ENCODE measurements at regions not wholly inside any gene's neighbourhood (a gene's known extent, or its start where the extent isn't known, plus 50 kb on each side); places are given as distances from the start of the nearest gene placed in this dataset.

GRCh38 chr12:59085690-59086089 is 165.4 kb upstream of the LRIG3 start:
- Mint-ChIP-seq H3K27ac (no peak overlapping the region), H3K4me1 (no peaks in the 10 kb centered on the region), H3K4me3 (no peak overlapping the region), H3K27me3 (ENCODE audit: low read depth in 3 of 3) (peaks cover 0 to 3% (median 2%) of the 10 kb centered on the region in 3 donors), H3K36me3 (no peaks in the 10 kb centered on the region), H3K9me3 (peaks cover 2 to 22% (median 6%) of the 10 kb centered on the region in 6 donors)
- DNase-seq, result no peak

GRCh38 chr12:59084511-59085375 is 164.4 kb upstream of the LRIG3 start:
- peaks cover 2 to 19% (median 5%) of the 10 kb centered on the region in 6 donors for H3K9me3 Mint-ChIP-seq
- no peaks in the 10 kb centered on the region for H3K4me1 Mint-ChIP-seq

GRCh38 chr12:59082952-59083351 is 162.6 kb upstream of the LRIG3 start:
- DNase-seq, result no peak
- no peak overlapping the region for H3K27ac Mint-ChIP-seq
- no peaks in the 10 kb centered on the region for H3K4me1 Mint-ChIP-seq
- peaks cover 0 to 2% (median 1%) of the 10 kb centered on the region in 3 donors for H3K27me3 Mint-ChIP-seq (ENCODE audit: low read depth in 3 of 3)
- no peaks in the 10 kb centered on the region for H3K36me3 Mint-ChIP-seq
- H3K4me3 Mint-ChIP-seq, result no peak overlapping the region
- H3K9me3 Mint-ChIP-seq, result peaks cover 3 to 24% (median 8%) of the 10 kb centered on the region in 6 donors

More at GRCh38 chr12:59084511-59085375, 164.4 kb upstream of the LRIG3 start:
- Mint-ChIP-seq H3K4me3 (no peak overlapping the region), H3K36me3 (no peaks in the 10 kb centered on the region), H3K27ac (no peak overlapping the region), H3K27me3 (ENCODE audit: low read depth in 3 of 3) (peaks cover 0 to 2% (median 1%) of the 10 kb centered on the region in 3 donors)
- DNase-seq, result no peak

GRCh38 chr12:59080101-59080500 is 159.8 kb upstream of the LRIG3 start:
- H3K27me3 Mint-ChIP-seq (ENCODE audit: low read depth in 3 of 3), result peaks cover 1 to 4% (median 2%) of the 10 kb centered on the region in 3 donors
- peaks cover 0 to 23% (median 8%) of the 10 kb centered on the region in 6 donors for H3K9me3 Mint-ChIP-seq
- no peaks in the 10 kb centered on the region for H3K36me3 Mint-ChIP-seq
- H3K27ac Mint-ChIP-seq, result no peak overlapping the region
- no peaks in the 10 kb centered on the region for H3K4me1 Mint-ChIP-seq
- H3K4me3 Mint-ChIP-seq, result no peak overlapping the region
- no peak for DNase-seq

- no peak for DNase-seq
- peaks cover 0 to 23% (median 9%) of the 10 kb centered on the region in 6 donors for H3K9me3 Mint-ChIP-seq
- peaks cover 1 to 4% (median 2%) of the 10 kb centered on the region in 3 donors for H3K27me3 Mint-ChIP-seq (ENCODE audit: low read depth in 3 of 3)
- no peak overlapping the region for H3K4me3 Mint-ChIP-seq
- no peaks in the 10 kb centered on the region for H3K36me3 Mint-ChIP-seq
- no peaks in the 10 kb centered on the region for H3K4me1 Mint-ChIP-seq
- H3K27ac Mint-ChIP-seq, result no peak overlapping the region
These were observed 159.2 kb upstream of the LRIG3 start for GRCh38 chr12:59079472-59079871.

- no peak overlapping the region for H3K4me3 Mint-ChIP-seq
- no peaks in the 10 kb centered on the region for H3K4me1 Mint-ChIP-seq
- H3K27ac Mint-ChIP-seq, result no peak overlapping the region
- DNase-seq, result no peak
- no peaks in the 10 kb centered on the region for H3K36me3 Mint-ChIP-seq
- H3K9me3 Mint-ChIP-seq, result peaks cover 0 to 19% (median 8%) of the 10 kb centered on the region in 6 donors
- H3K27me3 Mint-ChIP-seq (ENCODE audit: low read depth in 3 of 3), result peaks cover 1 to 4% (median 2%) of the 10 kb centered on the region in 3 donors
These were observed 158.7 kb upstream of the LRIG3 start for GRCh38 chr12:59079002-59079401.

- Mint-ChIP-seq H3K4me3 (no peak overlapping the region), H3K27ac (no peak overlapping the region), H3K27me3 (ENCODE audit: low read depth in 3 of 3) (peaks cover 0 to 2% (median 2%) of the 10 kb centered on the region in 3 donors), H3K4me1 (no peaks in the 10 kb centered on the region), H3K9me3 (peaks cover 0 to 18% (median 7%) of the 10 kb centered on the region in 6 donors), H3K36me3 (no peaks in the 10 kb centered on the region)
- DNase-seq, result no peak
These were observed 157.5 kb upstream of the LRIG3 start for GRCh38 chr12:59077575-59078426.

GRCh38 chr12:59077153-59077552 is 156.8 kb upstream of the LRIG3 start:
- DNase-seq, result no peak
- H3K4me1 Mint-ChIP-seq, result no peaks in the 10 kb centered on the region
- H3K36me3 Mint-ChIP-seq, result no peaks in the 10 kb centered on the region
- no peak overlapping the region for H3K27ac Mint-ChIP-seq
- H3K27me3 Mint-ChIP-seq (ENCODE audit: low read depth in 3 of 3), result peaks cover 0 to 2% (median 2%) of the 10 kb centered on the region in 3 donors
- no peak overlapping the region for H3K4me3 Mint-ChIP-seq
- peaks cover 0 to 15% (median 9%) of the 10 kb centered on the region in 6 donors for H3K9me3 Mint-ChIP-seq

- H3K27ac Mint-ChIP-seq, result no peak overlapping the region
- H3K4me3 Mint-ChIP-seq, result no peak overlapping the region
- H3K36me3 Mint-ChIP-seq, result no peaks in the 10 kb centered on the region
- H3K9me3 Mint-ChIP-seq, result peaks cover 0 to 15% (median 8%) of the 10 kb centered on the region in 6 donors
- peaks cover 0 to 2% (median 2%) of the 10 kb centered on the region in 3 donors for H3K27me3 Mint-ChIP-seq (ENCODE audit: low read depth in 3 of 3)
- no peak for DNase-seq
- no peaks in the 10 kb centered on the region for H3K4me1 Mint-ChIP-seq
These were observed 156.3 kb upstream of the LRIG3 start for GRCh38 chr12:59076622-59077021.

- no peak overlapping the region for H3K27ac Mint-ChIP-seq
- H3K4me1 Mint-ChIP-seq, result no peaks in the 10 kb centered on the region
- H3K36me3 Mint-ChIP-seq, result no peaks in the 10 kb centered on the region
- no peak overlapping the region for H3K4me3 Mint-ChIP-seq
- peaks cover 0 to 14% (median 7%) of the 10 kb centered on the region in 6 donors for H3K9me3 Mint-ChIP-seq
- DNase-seq, result no peak
- H3K27me3 Mint-ChIP-seq (ENCODE audit: low read depth in 3 of 3), result peaks cover 0 to 2% (median 2%) of the 10 kb centered on the region in 3 donors
These were observed 155.7 kb upstream of the LRIG3 start for GRCh38 chr12:59075968-59076490.

- H3K4me1 Mint-ChIP-seq, result no peaks in the 10 kb centered on the region
- peaks cover 0 to 2% (median 2%) of the 10 kb centered on the region in 3 donors for H3K27me3 Mint-ChIP-seq (ENCODE audit: low read depth in 3 of 3)
- no peak for DNase-seq
- no peak overlapping the region for H3K4me3 Mint-ChIP-seq
- H3K36me3 Mint-ChIP-seq, result no peaks in the 10 kb centered on the region
- H3K27ac Mint-ChIP-seq, result no peak overlapping the region
- peaks cover 3 to 14% (median 7%) of the 10 kb centered on the region in 6 donors for H3K9me3 Mint-ChIP-seq
These were observed 154.8 kb upstream of the LRIG3 start for GRCh38 chr12:59075141-59075540.

- H3K4me1 Mint-ChIP-seq, result no peaks in the 10 kb centered on the region
- no peak for DNase-seq
- H3K4me3 Mint-ChIP-seq, result no peak overlapping the region
- peaks cover 3 to 11% (median 9%) of the 10 kb centered on the region in 6 donors for H3K9me3 Mint-ChIP-seq
- H3K36me3 Mint-ChIP-seq, result peaks cover 0 to 3% (median 0%) of the 10 kb centered on the region in 3 donors
- peak overlapping the region in 1 of 6 donors; percentile 3 for H3K27ac Mint-ChIP-seq
- H3K27me3 Mint-ChIP-seq (ENCODE audit: low read depth in 3 of 3), result peaks cover 0 to 2% (median under 1%) of the 10 kb centered on the region in 3 donors
These were observed 150.1 kb upstream of the LRIG3 start for GRCh38 chr12:59070322-59070933.

- Mint-ChIP-seq H3K36me3 (peaks cover 0 to 3% (median 0%) of the 10 kb centered on the region in 3 donors), H3K27ac (no peak overlapping the region), H3K4me3 (no peak overlapping the region), H3K9me3 (peaks cover 3 to 10% (median 9%) of the 10 kb centered on the region in 6 donors), H3K4me1 (no peaks in the 10 kb centered on the region), H3K27me3 (ENCODE audit: low read depth in 3 of 3) (peaks cover 0 to 2% (median 0%) of the 10 kb centered on the region in 3 donors)
- no peak for DNase-seq
These were observed 149.2 kb upstream of the LRIG3 start for GRCh38 chr12:59069516-59069915.
